ENCODE measurements at regions not wholly inside any gene's neighbourhood (a gene's known extent, or its start where the extent isn't known, plus 50 kb on each side); places are given as distances from the start of the nearest gene placed in this dataset.
"Not testable (repeated sequence)": the region's sequence is repeated elsewhere in the genome, so short reads cannot be mapped to it uniquely, and the experiment has no call there.

GRCh38 chr4:129853685-129854467 is 757.9 kb downstream of the C4orf33 start:
- not testable (repeated sequence) for TF ChIP-seq POLR2A, CTCF (IDR thresholded peaks at IDR 0.05)

All from right lobe of liver (tissue), 4 donors.